ENCODE measurements at regions not wholly inside any gene's neighbourhood (a gene's known extent, or its start where the extent isn't known, plus 50 kb on each side); places are given as distances from the start of the nearest gene placed in this dataset.

DNA sequence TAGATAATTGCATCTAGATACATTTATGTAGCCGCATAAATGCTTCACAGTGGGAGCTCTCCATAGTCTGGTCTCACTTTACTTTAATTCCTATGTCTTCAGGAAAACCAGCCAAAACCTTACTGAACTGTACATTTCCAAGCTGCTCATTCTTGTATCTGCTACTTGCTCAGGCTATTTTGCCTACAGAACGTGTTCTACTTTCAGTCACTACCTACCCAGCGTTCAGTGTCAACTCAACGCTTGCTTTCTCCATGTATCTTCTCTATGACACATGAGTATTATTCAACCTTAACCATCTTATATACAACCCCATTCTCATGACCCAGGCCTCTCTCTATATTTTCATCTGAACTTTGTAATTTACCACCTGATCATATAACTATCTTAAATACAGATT, 101.9 kb downstream of the KLF12 start:
- H3K36me3 ChIP-seq (ENCODE audit: low read depth), result no peaks in the 10 kb centered on the region
- H3K4me3 ChIP-seq (ENCODE audit: severe bottlenecking), result no peak overlapping the region
- H3K27me3 ChIP-seq (ENCODE audit: insufficient read depth, poor library complexity, severe bottlenecking), result no peaks in the 10 kb centered on the region
- TF ChIP-seq, protein P1, sequence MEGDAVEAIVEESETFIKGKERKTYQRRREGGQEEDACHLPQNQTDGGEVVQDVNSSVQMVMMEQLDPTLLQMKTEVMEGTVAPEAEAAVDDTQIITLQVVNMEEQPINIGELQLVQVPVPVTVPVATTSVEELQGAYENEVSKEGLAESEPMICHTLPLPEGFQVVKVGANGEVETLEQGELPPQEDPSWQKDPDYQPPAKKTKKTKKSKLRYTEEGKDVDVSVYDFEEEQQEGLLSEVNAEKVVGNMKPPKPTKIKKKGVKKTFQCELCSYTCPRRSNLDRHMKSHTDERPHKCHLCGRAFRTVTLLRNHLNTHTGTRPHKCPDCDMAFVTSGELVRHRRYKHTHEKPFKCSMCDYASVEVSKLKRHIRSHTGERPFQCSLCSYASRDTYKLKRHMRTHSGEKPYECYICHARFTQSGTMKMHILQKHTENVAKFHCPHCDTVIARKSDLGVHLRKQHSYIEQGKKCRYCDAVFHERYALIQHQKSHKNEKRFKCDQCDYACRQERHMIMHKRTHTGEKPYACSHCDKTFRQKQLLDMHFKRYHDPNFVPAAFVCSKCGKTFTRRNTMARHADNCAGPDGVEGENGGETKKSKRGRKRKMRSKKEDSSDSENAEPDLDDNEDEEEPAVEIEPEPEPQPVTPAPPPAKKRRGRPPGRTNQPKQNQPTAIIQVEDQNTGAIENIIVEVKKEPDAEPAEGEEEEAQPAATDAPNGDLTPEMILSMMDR (IDR thresholded peaks at IDR 0.05; ENCODE audit: poor library complexity, severe bottlenecking), result no peak
- peaks cover 7% of the 10 kb centered on the region for H3K4me1 ChIP-seq (ENCODE audit: insufficient read depth, poor library complexity, severe bottlenecking)
- H3K27ac ChIP-seq (ENCODE audit: poor library complexity, severe bottlenecking), result no peak overlapping the region
- ATAC-seq (ENCODE audit: low read depth) (no peak), DNase-seq (ENCODE audit: low spot score) (no peak)
- no peaks in the 10 kb centered on the region for H3K9me3 ChIP-seq (ENCODE audit: severe bottlenecking)

DNA sequence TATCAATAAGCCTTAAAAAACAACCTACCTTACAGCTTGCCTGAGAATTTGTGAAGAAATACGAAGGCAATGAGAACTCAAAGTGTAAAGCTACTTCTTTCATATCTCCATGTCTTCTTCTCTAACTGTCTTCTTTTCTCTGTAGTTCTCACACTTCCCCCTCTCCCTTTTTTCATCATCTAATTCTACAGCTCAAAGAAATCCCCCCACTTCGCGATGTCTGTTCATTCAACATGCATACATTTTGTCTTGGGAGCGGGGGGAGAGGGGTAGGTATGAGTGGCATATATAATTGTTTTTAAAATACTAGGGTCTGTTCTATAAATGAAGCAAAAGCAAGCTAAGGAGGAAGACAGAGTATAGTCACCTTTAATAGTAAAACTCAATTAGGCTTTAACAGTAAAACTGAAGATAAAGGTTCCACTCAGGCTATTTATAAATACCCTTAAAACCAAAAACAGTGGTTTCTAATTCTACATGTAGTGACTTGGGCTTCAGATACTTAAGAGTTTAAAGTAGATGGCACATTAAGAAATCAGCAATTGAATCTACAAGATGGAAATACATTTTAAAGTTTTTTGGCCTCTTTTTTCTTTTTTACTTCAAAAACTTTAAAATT, 106.9 kb downstream of the KLF12 start:
- no peak for ATAC-seq (ENCODE audit: low read depth)
- TF ChIP-seq, protein P1 (IDR thresholded peaks at IDR 0.05; ENCODE audit: poor library complexity, severe bottlenecking), result no peak
- Histone ChIP-seq H3K4me1 (ENCODE audit: insufficient read depth, poor library complexity, severe bottlenecking) (peaks cover 10% of the 10 kb centered on the region), H3K27ac (ENCODE audit: poor library complexity, severe bottlenecking) (no peak overlapping the region), H3K27me3 (ENCODE audit: insufficient read depth, poor library complexity, severe bottlenecking) (no peaks in the 10 kb centered on the region), H3K4me3 (ENCODE audit: severe bottlenecking) (no peak overlapping the region), H3K36me3 (ENCODE audit: low read depth) (no peaks in the 10 kb centered on the region), H3K9me3 (ENCODE audit: severe bottlenecking) (no peaks in the 10 kb centered on the region)
- no peak for DNase-seq (ENCODE audit: low spot score)

DNA sequence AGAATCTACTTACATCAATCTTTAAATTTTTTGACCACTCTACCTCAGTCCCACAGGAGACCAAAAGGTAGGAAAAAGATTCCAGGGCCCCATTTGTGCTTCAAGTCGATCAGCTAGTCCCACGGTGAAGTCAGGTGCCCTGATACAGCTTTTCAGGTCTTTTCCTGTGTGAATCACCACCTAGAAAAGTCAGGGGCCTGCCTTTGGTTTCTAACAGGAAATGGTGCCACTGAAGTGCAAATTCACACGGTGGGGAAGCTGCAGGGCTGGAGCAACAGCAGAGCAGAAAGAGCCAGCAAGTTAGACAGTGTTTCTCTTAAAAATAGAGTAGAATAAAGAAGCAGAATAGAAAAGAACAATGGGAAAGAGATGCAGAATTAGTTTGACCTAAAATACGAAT, 107.5 kb downstream of the KLF12 start:
- no peak for DNase-seq (ENCODE audit: low spot score)
- Histone ChIP-seq H3K4me3 (ENCODE audit: severe bottlenecking) (no peak overlapping the region), H3K36me3 (ENCODE audit: low read depth) (no peaks in the 10 kb centered on the region), H3K27me3 (ENCODE audit: insufficient read depth, poor library complexity, severe bottlenecking) (no peaks in the 10 kb centered on the region), H3K27ac (ENCODE audit: poor library complexity, severe bottlenecking) (no peak overlapping the region), H3K9me3 (ENCODE audit: severe bottlenecking) (no peaks in the 10 kb centered on the region), H3K4me1 (ENCODE audit: insufficient read depth, poor library complexity, severe bottlenecking) (peaks cover 10% of the 10 kb centered on the region)
- ATAC-seq (ENCODE audit: low read depth), result peak; percentile 66; the same call in 2 of the 3 replicates
- TF ChIP-seq, protein P1 (IDR thresholded peaks at IDR 0.05; ENCODE audit: poor library complexity, severe bottlenecking), result no peak

DNA sequence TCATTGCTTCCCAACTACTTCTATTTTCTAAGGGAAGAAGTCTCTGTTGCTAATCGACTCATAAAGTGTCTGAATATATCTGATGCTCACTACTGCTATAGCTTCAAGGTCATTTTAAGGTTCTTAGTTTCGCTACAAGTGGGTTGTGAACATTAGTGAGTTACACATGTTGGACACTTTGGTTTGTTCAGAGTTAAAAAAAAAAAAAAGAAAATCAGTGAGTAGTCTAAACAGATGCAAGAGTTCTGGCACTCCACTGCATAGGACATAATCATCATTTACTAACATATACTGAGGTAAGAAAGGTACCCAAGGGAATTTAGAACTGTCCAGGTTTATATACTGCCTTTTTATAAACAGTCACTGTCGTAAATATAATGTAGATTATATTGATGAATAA, 108.8 kb downstream of the KLF12 start:
- Histone ChIP-seq H3K27ac (ENCODE audit: poor library complexity, severe bottlenecking) (no peak overlapping the region), H3K4me3 (ENCODE audit: severe bottlenecking) (no peak overlapping the region), H3K36me3 (ENCODE audit: low read depth) (no peaks in the 10 kb centered on the region), H3K9me3 (ENCODE audit: severe bottlenecking) (no peaks in the 10 kb centered on the region), H3K4me1 (ENCODE audit: insufficient read depth, poor library complexity, severe bottlenecking) (peaks cover 10% of the 10 kb centered on the region), H3K27me3 (ENCODE audit: insufficient read depth, poor library complexity, severe bottlenecking) (no peaks in the 10 kb centered on the region)
- ATAC-seq (ENCODE audit: low read depth) (no peak), DNase-seq (ENCODE audit: low spot score) (no peak)
- TF ChIP-seq, protein P1 (IDR thresholded peaks at IDR 0.05; ENCODE audit: poor library complexity, severe bottlenecking), result no peak

- Histone ChIP-seq H3K4me3 (ENCODE audit: severe bottlenecking) (no peak overlapping the region), H3K27me3 (ENCODE audit: insufficient read depth, poor library complexity, severe bottlenecking) (no peaks in the 10 kb centered on the region), H3K9me3 (ENCODE audit: severe bottlenecking) (no peaks in the 10 kb centered on the region), H3K36me3 (ENCODE audit: low read depth) (no peaks in the 10 kb centered on the region), H3K27ac (ENCODE audit: poor library complexity, severe bottlenecking) (no peak overlapping the region), H3K4me1 (ENCODE audit: insufficient read depth, poor library complexity, severe bottlenecking) (peaks cover 10% of the 10 kb centered on the region)
- TF ChIP-seq, protein P1 (IDR thresholded peaks at IDR 0.05; ENCODE audit: poor library complexity, severe bottlenecking), result no peak
- DNase-seq (ENCODE audit: low spot score) (no peak), ATAC-seq (ENCODE audit: low read depth) (no peak)
These were observed 109.3 kb downstream of the KLF12 start for GRCh38 chr13:74024856-74025255.
